ENCODE measurements at regions not wholly inside any gene's neighbourhood (a gene's known extent, or its start where the extent isn't known, plus 50 kb on each side); places are given as distances from the start of the nearest gene placed in this dataset.

DNA sequence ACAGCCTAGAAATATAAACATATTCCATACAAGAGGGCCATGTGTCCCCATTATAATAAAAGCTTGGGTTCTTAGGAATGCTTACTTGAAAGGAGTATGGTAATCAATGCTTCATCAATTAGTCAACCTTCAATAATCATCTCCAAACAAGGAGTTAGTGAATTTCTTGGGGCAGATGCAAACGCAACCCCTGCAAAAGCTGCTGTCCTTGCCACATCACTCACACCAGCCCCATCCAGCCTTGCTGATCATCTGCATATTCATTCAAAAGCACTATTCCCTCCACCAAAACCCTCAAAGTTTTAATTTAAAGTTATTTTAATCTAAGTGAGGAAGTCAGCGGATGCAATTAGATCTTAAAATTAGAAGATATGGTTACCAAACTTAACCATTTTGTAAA lies 54.0 kb upstream of the VGLL4 start:
- Histone ChIP-seq H2BK15ac (ENCODE audit: low read length) (no peak overlapping the region), H4K91ac (replicated peaks; ENCODE audit: insufficient read length, low read length) (no peak overlapping the region), H4K20me1 (replicated peaks in 1 of 2; ENCODE audit: control insufficient read depth in 1 of 2, insufficient read depth in 2 of 2, low read length in 2 of 2) (peaks cover 0 to 2% of the 10 kb centered on the region in 2 experiments), H3K4ac (replicated peaks; ENCODE audit: insufficient read length, low read depth, low read length) (no peak overlapping the region), H2BK120ac (replicated peaks; ENCODE audit: low read depth, low read length) (no peak overlapping the region), H3K9ac (replicated peaks in 1 of 4; ENCODE audit: extremely low read depth in 1 of 4, low read depth in 3 of 4, low read length in 3 of 4) (no peak overlapping the region), H2BK12ac (ENCODE audit: low read depth, low read length) (no peak overlapping the region), H3K79me2 (ENCODE audit: control insufficient read depth in 1 of 2, insufficient read depth in 2 of 2, low read length in 2 of 2) (no peaks in the 10 kb centered on the region), H4K5ac (ENCODE audit: insufficient read length, low read depth, low read length) (no peak overlapping the region), H2BK20ac (ENCODE audit: low read length) (no peak overlapping the region), H3K18ac (ENCODE audit: extremely low read depth, low read length) (no peak overlapping the region), H2AFZ (ENCODE audit: low read length) (no peak overlapping the region), H3K27ac (ENCODE audit: low read depth, low read length) (no peak overlapping the region), H3K27me3 (replicated peaks in 1 of 4; ENCODE audit: control insufficient read depth in 3 of 4, extremely low read depth in 1 of 4, insufficient read depth in 3 of 4, low read length in 3 of 4) (no peaks in the 10 kb centered on the region), H3K56ac (replicated peaks; ENCODE audit: insufficient read length, low read depth, low read length) (no peak overlapping the region), H3K79me1 (ENCODE audit: low read depth, low read length) (no peaks in the 10 kb centered on the region), H3K14ac (ENCODE audit: insufficient read length) (no peak overlapping the region), H3K9me3 (ENCODE audit: insufficient read depth in 2 of 2, low read depth in 1 of 2, low read length in 1 of 2) (no peaks in the 10 kb centered on the region), H3K23me2 (ENCODE audit: low read depth, low read length) (no peaks in the 10 kb centered on the region), H3K23ac (ENCODE audit: insufficient read length) (no peak overlapping the region), H3K36me3 (ENCODE audit: control insufficient read depth in 2 of 4, insufficient read depth in 4 of 4, low read length in 3 of 4) (no peaks in the 10 kb centered on the region), H3K4me3 (ENCODE audit: extremely low read depth in 1 of 4, insufficient read depth in 2 of 4, low read depth in 3 of 4, low read length in 4 of 4) (no peak overlapping the region), H3K4me2 (ENCODE audit: insufficient read depth in 1 of 2, low read depth in 2 of 2, low read length in 2 of 2) (no peak overlapping the region), H4K8ac (ENCODE audit: extremely low read depth, insufficient read depth, low read length) (no peak overlapping the region), H2AK5ac (ENCODE audit: low read depth, low read length) (no peak overlapping the region), H2BK5ac (ENCODE audit: low read depth, low read length) (no peak overlapping the region), H3K4me1 (replicated peaks in 1 of 4; ENCODE audit: control insufficient read depth in 3 of 4, insufficient read depth in 4 of 4, low read length in 3 of 4) (no peaks in the 10 kb centered on the region)
- WGBS, 2 experiments (ENCODE audit: extremely low coverage in 1 of 2, insufficient coverage in 1 of 2, insufficient read length in 1 of 2, insufficient replicate concordance in 2 of 2, low coverage in 1 of 2, low lambda C conversion rate in 2 of 2, missing lambda C conversion rate in 1 of 2) = 86% methylated on average over 2 of the region's 2 CpGs; no CpG with 5 or more reads in 1 of the 2 experiments
- ChIA-PET POLR2A (ENCODE audit: partially characterized antibody) (no interaction called here), CTCF (ENCODE audit: partially characterized antibody) (no interaction called here)
- FAIRE-seq = no peak
- TF ChIP-seq, protein P1, sequence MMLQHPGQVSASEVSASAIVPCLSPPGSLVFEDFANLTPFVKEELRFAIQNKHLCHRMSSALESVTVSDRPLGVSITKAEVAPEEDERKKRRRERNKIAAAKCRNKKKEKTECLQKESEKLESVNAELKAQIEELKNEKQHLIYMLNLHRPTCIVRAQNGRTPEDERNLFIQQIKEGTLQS (IDR thresholded peaks at IDR 0.05; ENCODE audit: insufficient read depth, low read depth, low read length) = no peak
- TF ChIP-seq KDM1A (IDR thresholded peaks at IDR 0.05; ENCODE audit: borderline replicate concordance, low read length) = no peak
- TF ChIP-seq CBX5 (IDR thresholded peaks at IDR 0.05; ENCODE audit: low read depth, low read length) = no peak
- TF ChIP-seq BCL11A (IDR thresholded peaks at IDR 0.05; ENCODE audit: low read depth in 2 of 2, low read length in 2 of 2) = no peak
- TF ChIP-seq POU5F1 (IDR thresholded peaks at IDR 0.05; ENCODE audit: low read depth, low read length) = no peak
- no peak for TF ChIP-seq SIX5 (IDR thresholded peaks at IDR 0.05; ENCODE audit: low read depth, low read length)
- TF ChIP-seq MAFK (IDR thresholded peaks at IDR 0.05; ENCODE audit: low read depth, low read length) = no peak
- TF ChIP-seq SP2 (IDR thresholded peaks at IDR 0.05; ENCODE audit: low read length) = no peak
- no peak for TF ChIP-seq NANOG (IDR thresholded peaks at IDR 0.05; ENCODE audit: insufficient read depth, low read depth, low read length, poor library complexity, severe bottlenecking)
- no peak for TF ChIP-seq TCF12 (IDR thresholded peaks at IDR 0.05; ENCODE audit: low read depth, low read length)
- no peak for TF ChIP-seq TBP (IDR thresholded peaks at IDR 0.05; ENCODE audit: low read depth, low read length)
- TF ChIP-seq POLR2AphosphoS5 (IDR thresholded peaks at IDR 0.05; ENCODE audit: low read depth, low read length) = no peak
- DNase-seq (ENCODE audit: low read depth in 1 of 2, low spot score in 2 of 2) = no peak
